Adrenal gland (tissue), 5 donors: ENCODE measurements at regions not wholly inside any gene's neighbourhood (a gene's known extent, or its start where the extent isn't known, plus 50 kb on each side); places are given as distances from the start of the nearest gene placed in this dataset.

Experiments
- CTCF ChIP-seq, 6 experiments: fragments of 450-650 bp in 4 of 6; fragments of 200-600 bp in 2 of 6; sonication (generic) in 1 of 6; IDR thresholded peaks; 1 replicate in 5 of 6; 2 replicates in 1 of 6; pipeline versions ENCODE4 v1.5.1 to v1.8.0; 2016 to 2021; ENCODE audit warnings: antibody characterized with exemption in 6 of 6, mild to moderate bottlenecking in 2 of 6, moderate library complexity in 1 of 6
- POLR2A ChIP-seq, 2 donors: fragments of 450-650 bp; IDR thresholded peaks; one replicate each; pipeline ENCODE4 v1.6.1; 2017; ENCODE audit warnings: antibody characterized with exemption in 2 of 2, mild to moderate bottlenecking in 2 of 2, moderate library complexity in 1 of 2
- donor health status: DM: no; HTN: no; CAD: no.

GRCh38 chr1:88074661-88075060 is 609.4 kb upstream of the PKN2 start:
- TF ChIP-seq CTCF (IDR thresholded peaks at IDR 0.05) (no peak), POLR2A (IDR thresholded peaks at IDR 0.05) (no peak)
